ENCODE measurements at regions not wholly inside any gene's neighbourhood (a gene's known extent, or its start where the extent isn't known, plus 50 kb on each side); places are given as distances from the start of the nearest gene placed in this dataset.

DNA sequence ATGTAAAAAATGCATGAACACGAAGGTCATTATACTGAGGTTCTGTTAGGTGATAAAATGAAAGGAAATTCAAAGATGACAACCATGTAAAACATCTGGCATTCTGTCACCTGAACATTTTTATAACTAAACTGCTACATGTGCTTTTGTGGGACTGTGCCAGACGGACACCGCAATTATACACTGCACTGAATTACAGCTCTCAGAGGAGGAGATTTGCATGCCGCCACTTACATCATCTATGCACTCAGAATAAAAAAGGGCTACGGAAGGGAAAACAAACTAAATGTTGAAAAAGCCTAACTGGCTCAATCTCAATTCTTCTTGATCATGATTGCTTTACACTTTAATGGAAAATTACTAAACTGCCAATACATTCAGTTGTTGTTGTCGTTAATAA lies 614.0 kb upstream of the EYS start:
- intact Hi-C loops (cut with micrococcal nuclease; ENCODE audit: unreplicated experiment) = no loop called here
- CTCF ChIA-PET = no interaction called here
- Histone ChIP-seq H3K4me3 (no peak overlapping the region), H3K9ac (ENCODE audit: control insufficient read depth, insufficient read depth, low read length) (no peak overlapping the region), H3K9me3 (replicated peaks; ENCODE audit: control insufficient read depth, insufficient read depth, low read length) (no peaks in the 10 kb centered on the region), H3K4me1 (ENCODE audit: control insufficient read depth, insufficient read depth, low read length) (no peaks in the 10 kb centered on the region), H3K27ac (ENCODE audit: control insufficient read depth, insufficient read depth) (no peak overlapping the region), H3K27me3 (replicated peaks in 1 of 2; ENCODE audit: control insufficient read depth in 2 of 2, insufficient read depth in 2 of 2, low read length in 1 of 2) (no peaks in the 10 kb centered on the region), H3K79me2 (ENCODE audit: control insufficient read depth, insufficient read depth, low read length) (no peaks in the 10 kb centered on the region), H3K36me3 (ENCODE audit: control insufficient read depth in 2 of 2, insufficient read depth in 2 of 2, low read length in 1 of 2) (no peaks in the 10 kb centered on the region), H3K4me2 (ENCODE audit: control insufficient read depth, insufficient read depth) (no peak overlapping the region), H2AFZ (ENCODE audit: control insufficient read depth, low read depth, low read length) (no peak overlapping the region), H4K20me1 (ENCODE audit: control insufficient read depth, insufficient read depth) (no peaks in the 10 kb centered on the region)
- TF ChIP-seq TCF7 (IDR thresholded peaks at IDR 0.05; ENCODE audit: borderline replicate concordance) (no peak), CREB1 (IDR thresholded peaks at IDR 0.05; ENCODE audit: low read depth) (no peak), GATAD2B (conservative IDR thresholded peaks at IDR 0.05; ENCODE audit: low read depth) (no peak), WRNIP1 (IDR thresholded peaks at IDR 0.05; ENCODE audit: borderline replicate concordance, low read depth, low read length) (no peak), RCOR1 (conservative IDR thresholded peaks at IDR 0.05; ENCODE audit: low read depth, low read length) (no peak), TCF3 (IDR thresholded peaks at IDR 0.05; ENCODE audit: borderline replicate concordance, insufficient read depth, low read depth, low read length) (no peak)
- TF ChIP-seq, protein P1, sequence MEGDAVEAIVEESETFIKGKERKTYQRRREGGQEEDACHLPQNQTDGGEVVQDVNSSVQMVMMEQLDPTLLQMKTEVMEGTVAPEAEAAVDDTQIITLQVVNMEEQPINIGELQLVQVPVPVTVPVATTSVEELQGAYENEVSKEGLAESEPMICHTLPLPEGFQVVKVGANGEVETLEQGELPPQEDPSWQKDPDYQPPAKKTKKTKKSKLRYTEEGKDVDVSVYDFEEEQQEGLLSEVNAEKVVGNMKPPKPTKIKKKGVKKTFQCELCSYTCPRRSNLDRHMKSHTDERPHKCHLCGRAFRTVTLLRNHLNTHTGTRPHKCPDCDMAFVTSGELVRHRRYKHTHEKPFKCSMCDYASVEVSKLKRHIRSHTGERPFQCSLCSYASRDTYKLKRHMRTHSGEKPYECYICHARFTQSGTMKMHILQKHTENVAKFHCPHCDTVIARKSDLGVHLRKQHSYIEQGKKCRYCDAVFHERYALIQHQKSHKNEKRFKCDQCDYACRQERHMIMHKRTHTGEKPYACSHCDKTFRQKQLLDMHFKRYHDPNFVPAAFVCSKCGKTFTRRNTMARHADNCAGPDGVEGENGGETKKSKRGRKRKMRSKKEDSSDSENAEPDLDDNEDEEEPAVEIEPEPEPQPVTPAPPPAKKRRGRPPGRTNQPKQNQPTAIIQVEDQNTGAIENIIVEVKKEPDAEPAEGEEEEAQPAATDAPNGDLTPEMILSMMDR (IDR thresholded peaks at IDR 0.05 in 2 of 3, conservative IDR thresholded peaks at IDR 0.05 in 1 of 3; ENCODE audit: control insufficient read depth in 2 of 3, extremely low read depth in 1 of 3, insufficient read depth in 1 of 3, low read depth in 3 of 3, low read length in 3 of 3) = no peak
- 7% methylated on average over 2 of the region's 6 CpGs for WGBS (ENCODE audit: insufficient coverage, insufficient replicate concordance, low lambda C conversion rate, missing lambda C conversion rate)
- POLR2A ChIA-PET = no interaction called here
- in situ Hi-C loops (cut with MboI) = no loop called here
- SMC1A ChIA-PET (ENCODE audit: uncharacterized antibody, unreplicated experiment) = no interaction called here
- FAIRE-seq (no peak), ATAC-seq (no peak), DNase-seq (ENCODE audit: low read depth, low spot score) (no peak)
- RAD21 ChIA-PET (ENCODE audit: unreplicated experiment) = no interaction called here
- BruUV-seq (replicated peaks) = no TSS peak

DNA sequence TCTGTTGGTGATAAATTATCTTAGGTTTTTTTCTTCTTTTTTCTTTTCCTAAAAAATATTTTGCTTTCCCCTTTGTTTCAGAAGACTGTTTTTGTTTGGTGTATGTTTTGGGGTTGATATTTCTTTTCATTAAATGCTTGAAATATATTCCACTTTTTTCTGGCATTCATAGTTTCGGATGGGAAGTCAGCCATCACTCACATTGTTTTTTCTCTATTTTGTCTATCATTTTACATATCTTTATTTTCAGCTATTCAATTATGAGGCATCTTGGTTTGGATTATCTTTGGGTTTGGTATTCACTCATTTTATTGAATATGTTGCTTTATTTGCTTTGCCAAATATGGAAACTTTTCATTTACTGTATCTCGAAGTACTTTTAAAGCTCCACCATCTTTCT lies 600.5 kb upstream of the EYS start:
- WGBS (ENCODE audit: insufficient coverage, insufficient replicate concordance, low lambda C conversion rate, missing lambda C conversion rate) = 0% methylated on average over 2 of the region's 2 CpGs
- ChIA-PET CTCF (no interaction called here), SMC1A (ENCODE audit: uncharacterized antibody, unreplicated experiment) (no interaction called here), RAD21 (ENCODE audit: unreplicated experiment) (no interaction called here), POLR2A (no interaction called here)
- BruUV-seq (replicated peaks) = no TSS peak
- Histone ChIP-seq H3K9ac (ENCODE audit: control insufficient read depth, insufficient read depth, low read length) (no peak overlapping the region), H2AFZ (ENCODE audit: control insufficient read depth, low read depth, low read length) (no peak overlapping the region), H3K79me2 (ENCODE audit: control insufficient read depth, insufficient read depth, low read length) (no peaks in the 10 kb centered on the region), H3K27me3 (replicated peaks in 1 of 2; ENCODE audit: control insufficient read depth in 2 of 2, insufficient read depth in 2 of 2, low read length in 1 of 2) (no peaks in the 10 kb centered on the region), H4K20me1 (ENCODE audit: control insufficient read depth, insufficient read depth) (no peaks in the 10 kb centered on the region), H3K4me2 (ENCODE audit: control insufficient read depth, insufficient read depth) (no peak overlapping the region), H3K27ac (ENCODE audit: control insufficient read depth, insufficient read depth) (no peak overlapping the region), H3K4me1 (ENCODE audit: control insufficient read depth, insufficient read depth, low read length) (no peaks in the 10 kb centered on the region), H3K9me3 (replicated peaks; ENCODE audit: control insufficient read depth, insufficient read depth, low read length) (no peaks in the 10 kb centered on the region), H3K36me3 (ENCODE audit: control insufficient read depth in 2 of 2, insufficient read depth in 2 of 2, low read length in 1 of 2) (no peaks in the 10 kb centered on the region), H3K4me3 (no peak overlapping the region)
- DNase-seq (ENCODE audit: low read depth, low spot score) = no peak
- in situ Hi-C loops (cut with MboI) = no loop called here
- ATAC-seq = no peak
- no peak for FAIRE-seq
- intact Hi-C loops (cut with micrococcal nuclease; ENCODE audit: unreplicated experiment) = no loop called here
- TF ChIP-seq FOXM1 (IDR thresholded peaks at IDR 0.05; ENCODE audit: low read depth, low read length) (no peak), NBN (IDR thresholded peaks at IDR 0.05) (no peak), NRF1 (conservative IDR thresholded peaks at IDR 0.05; ENCODE audit: low read depth, low read length) (no peak), NR2C1 (IDR thresholded peaks at IDR 0.05) (no peak), NR2F1 (conservative IDR thresholded peaks at IDR 0.05) (no peak), MEF2A (IDR thresholded peaks at IDR 0.05; ENCODE audit: insufficient read depth, low read depth, low read length) (no peak), TCF3 (IDR thresholded peaks at IDR 0.05; ENCODE audit: borderline replicate concordance, insufficient read depth, low read depth, low read length) (no peak), CHD1 (IDR thresholded peaks at IDR 0.05; ENCODE audit: low read depth, low read length) (no peak), EGR1 (IDR thresholded peaks at IDR 0.05; ENCODE audit: borderline replicate concordance in 1 of 2, low read depth in 2 of 2, low read length in 2 of 2) (no peak)
- TF ChIP-seq, protein P2, sequence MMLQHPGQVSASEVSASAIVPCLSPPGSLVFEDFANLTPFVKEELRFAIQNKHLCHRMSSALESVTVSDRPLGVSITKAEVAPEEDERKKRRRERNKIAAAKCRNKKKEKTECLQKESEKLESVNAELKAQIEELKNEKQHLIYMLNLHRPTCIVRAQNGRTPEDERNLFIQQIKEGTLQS (IDR thresholded peaks at IDR 0.05; ENCODE audit: borderline replicate concordance, extremely low read depth, low read depth, low read length) = no peak
- TF ChIP-seq, protein P3, sequence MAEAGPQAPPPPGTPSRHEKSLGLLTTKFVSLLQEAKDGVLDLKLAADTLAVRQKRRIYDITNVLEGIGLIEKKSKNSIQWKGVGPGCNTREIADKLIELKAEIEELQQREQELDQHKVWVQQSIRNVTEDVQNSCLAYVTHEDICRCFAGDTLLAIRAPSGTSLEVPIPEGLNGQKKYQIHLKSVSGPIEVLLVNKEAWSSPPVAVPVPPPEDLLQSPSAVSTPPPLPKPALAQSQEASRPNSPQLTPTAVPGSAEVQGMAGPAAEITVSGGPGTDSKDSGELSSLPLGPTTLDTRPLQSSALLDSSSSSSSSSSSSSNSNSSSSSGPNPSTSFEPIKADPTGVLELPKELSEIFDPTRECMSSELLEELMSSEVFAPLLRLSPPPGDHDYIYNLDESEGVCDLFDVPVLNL (IDR thresholded peaks at IDR 0.05; ENCODE audit: low read depth, low read length) = no peak
